CD8-positive, alpha-beta memory T cell (primary cell): ENCODE measurements at regions not wholly inside any gene's neighbourhood (a gene's known extent, or its start where the extent isn't known, plus 50 kb on each side); places are given as distances from the start of the nearest gene placed in this dataset.

Experiments
- CTCF ChIA-PET: fragments of 350-600 bp; sonication (Branson Sonifier 250); formaldehyde crosslinking; loops from one replicate; lab custom pipeline; 2021; ENCODE audit warnings: antibody characterized with exemption; lab: Charles Lee
- POLR2A ChIA-PET: fragments of 350-600 bp; sonication (Branson Sonifier 250); formaldehyde crosslinking; loops from one replicate; lab custom pipeline; 2021; ENCODE audit warnings: antibody characterized with exemption; lab: Charles Lee
- DNase-seq, 5 donors: peaks; one replicate each; pipeline versions ENCODE4 v3.0.0 to v3.0.0-alpha.2; 2020 to 2022; ENCODE audit warnings: mixed read lengths in 1 of 5
- H3K27ac ChIP-seq: one replicate; pipeline ENCODE4 v1.7.0; 2013; ENCODE audit warnings: low read depth, mild to moderate bottlenecking, low read length, moderate library complexity
- H3K27me3 ChIP-seq: 2 replicates; pipeline ENCODE4 v1.7.0; 2013; ENCODE audit warnings: low read length, mild to moderate bottlenecking; ENCODE audit not compliant: insufficient read depth, poor library complexity, severe bottlenecking
- H3K36me3 ChIP-seq: 2 replicates; pipeline ENCODE4 v1.7.0; 2013; ENCODE audit warnings: mild to moderate bottlenecking, low read length, moderate library complexity; ENCODE audit not compliant: insufficient read depth
- H3K4me1 ChIP-seq: 2 replicates; pipeline ENCODE4 v1.7.0; 2013; ENCODE audit warnings: mild to moderate bottlenecking, low read length, moderate library complexity; ENCODE audit not compliant: insufficient read depth
- H3K4me3 ChIP-seq: 2 replicates; pipeline ENCODE4 v1.7.0; 2013; ENCODE audit warnings: mild to moderate bottlenecking, low read length
- H3K9me3 ChIP-seq: 2 replicates; pipeline ENCODE4 v1.7.0; 2013; ENCODE audit warnings: mild to moderate bottlenecking, low read length
- H3K27ac Mint-ChIP-seq, 8 donors: one replicate each; pipeline ENCODE4 v1.8.0; 2020 to 2021; ENCODE audit warnings: mixed read lengths in 8 of 8, mild to moderate bottlenecking in 6 of 8, inconsistent platforms in 3 of 8, moderate library complexity in 3 of 8
- H3K27me3 Mint-ChIP-seq, 2 donors: one replicate each; pipeline ENCODE4 v1.8.0; 2020 to 2021; ENCODE audit warnings: mixed read lengths in 2 of 2, mild to moderate bottlenecking in 1 of 2, moderate library complexity in 1 of 2
- H3K36me3 Mint-ChIP-seq, 3 donors: one replicate each; pipeline ENCODE4 v1.8.0; 2020 to 2021; ENCODE audit warnings: mixed read lengths in 3 of 3, inconsistent platforms in 1 of 3, mild to moderate bottlenecking in 1 of 3
- H3K4me1 Mint-ChIP-seq, 3 donors: one replicate each; pipeline ENCODE4 v1.8.0; 2020 to 2021; ENCODE audit warnings: mixed read lengths in 3 of 3, inconsistent platforms in 1 of 3, mild to moderate bottlenecking in 1 of 3
- H3K4me3 Mint-ChIP-seq, 7 donors: one replicate each; pipeline ENCODE4 v1.8.0; 2020 to 2021; ENCODE audit warnings: mixed read lengths in 7 of 7, mild to moderate bottlenecking in 6 of 7, moderate library complexity in 4 of 7, inconsistent platforms in 2 of 7
- H3K9me3 Mint-ChIP-seq, 5 donors: one replicate each; pipeline ENCODE4 v1.8.0; 2020 to 2022; ENCODE audit warnings: mixed read lengths in 5 of 5, mild to moderate bottlenecking in 3 of 5, moderate library complexity in 2 of 5, inconsistent platforms in 1 of 5

- ChIA-PET CTCF (no interaction called here), POLR2A (no interaction called here)
- no peak for DNase-seq
- Mint-ChIP-seq H3K27ac (no peak overlapping the region), H3K36me3 (peaks cover 0 to 10% (median 0%) of the 10 kb centered on the region in 3 donors), H3K9me3 (peaks cover 0 to 19% (median 2%) of the 10 kb centered on the region in 5 donors), H3K4me1 (no peaks in the 10 kb centered on the region), H3K27me3 (no peaks in the 10 kb centered on the region), H3K4me3 (no peak overlapping the region)
- Histone ChIP-seq H3K36me3 (no peaks in the 10 kb centered on the region), H3K4me3 (no peak overlapping the region), H3K4me1 (no peaks in the 10 kb centered on the region), H3K27me3 (no peaks in the 10 kb centered on the region), H3K9me3 (no peaks in the 10 kb centered on the region), H3K27ac (no peak overlapping the region)
Observed at GRCh38 chr7:33743594-33743993, 161.7 kb upstream of the BMPER start.

- H3K9me3 ChIP-seq = no peaks in the 10 kb centered on the region
- POLR2A ChIA-PET = no interaction called here
- no peak overlapping the region for H3K27ac ChIP-seq
- Mint-ChIP-seq H3K36me3 (peaks cover 0 to 9% (median 0%) of the 10 kb centered on the region in 3 donors), H3K27ac (no peak overlapping the region), H3K4me3 (no peak overlapping the region), H3K27me3 (no peaks in the 10 kb centered on the region), H3K4me1 (no peaks in the 10 kb centered on the region), H3K9me3 (peaks cover 0 to 21% (median 2%) of the 10 kb centered on the region in 5 donors)
- no peak for DNase-seq
- no peak overlapping the region for H3K4me3 ChIP-seq
- CTCF ChIA-PET = no interaction called here
- H3K4me1 ChIP-seq = no peaks in the 10 kb centered on the region
- H3K27me3 ChIP-seq = no peaks in the 10 kb centered on the region
- H3K36me3 ChIP-seq = no peaks in the 10 kb centered on the region
Observed at GRCh38 chr7:33744293-33745075, 160.9 kb upstream of the BMPER start.

- H3K4me1 ChIP-seq = no peaks in the 10 kb centered on the region
- H3K36me3 Mint-ChIP-seq = peaks cover 0 to 9% (median 0%) of the 10 kb centered on the region in 3 donors
- no peak overlapping the region for H3K27ac ChIP-seq
- no peaks in the 10 kb centered on the region for H3K36me3 ChIP-seq
- no peaks in the 10 kb centered on the region for H3K4me1 Mint-ChIP-seq
- ChIA-PET CTCF (no interaction called here), POLR2A (no interaction called here)
- no peak for DNase-seq
- H3K27me3 ChIP-seq = no peaks in the 10 kb centered on the region
- no peak overlapping the region for H3K4me3 Mint-ChIP-seq
- H3K27me3 Mint-ChIP-seq = no peaks in the 10 kb centered on the region
- H3K27ac Mint-ChIP-seq = no peak overlapping the region
- H3K4me3 ChIP-seq = no peak overlapping the region
- H3K9me3 Mint-ChIP-seq = peaks cover 0 to 14% (median 2%) of the 10 kb centered on the region in 5 donors
- H3K9me3 ChIP-seq = no peaks in the 10 kb centered on the region
Observed at GRCh38 chr7:33745934-33746333, 159.4 kb upstream of the BMPER start.

- Mint-ChIP-seq H3K9me3 (peaks cover 0 to 7% (median 0%) of the 10 kb centered on the region in 5 donors), H3K4me1 (no peaks in the 10 kb centered on the region), H3K27ac (no peak overlapping the region), H3K4me3 (no peak overlapping the region), H3K36me3 (peaks cover 0 to 4% (median 0%) of the 10 kb centered on the region in 3 donors), H3K27me3 (peaks cover 2 to 3% of the 10 kb centered on the region in 2 donors)
- H3K36me3 ChIP-seq = no peaks in the 10 kb centered on the region
- no peaks in the 10 kb centered on the region for H3K4me1 ChIP-seq
- DNase-seq = no peak
- no peak overlapping the region for H3K27ac ChIP-seq
- H3K4me3 ChIP-seq = no peak overlapping the region
- H3K9me3 ChIP-seq = no peaks in the 10 kb centered on the region
- ChIA-PET CTCF (no interaction called here), POLR2A (no interaction called here)
- no peaks in the 10 kb centered on the region for H3K27me3 ChIP-seq
Observed at GRCh38 chr7:33748793-33749192, 156.5 kb upstream of the BMPER start.

DNA sequence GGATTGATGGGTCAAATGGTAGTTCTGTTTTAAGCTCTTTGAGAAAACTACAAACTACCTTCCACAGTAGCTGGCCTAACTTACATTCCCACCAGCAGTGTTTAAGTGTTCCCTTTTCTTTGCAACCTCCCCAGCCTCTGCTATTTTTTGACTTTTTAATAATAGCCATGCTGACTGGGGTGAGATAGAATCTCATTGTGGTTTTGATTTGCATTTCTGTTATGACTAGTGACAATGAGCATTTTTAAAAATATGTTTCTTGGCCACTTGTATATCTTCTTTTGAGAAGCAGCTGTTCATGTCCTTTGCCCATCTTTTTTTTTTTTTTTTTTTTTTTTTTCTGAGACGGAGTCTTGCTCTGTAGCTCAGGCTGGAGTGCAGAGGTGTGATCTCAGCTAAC is 155.2 kb upstream of the BMPER start:
- H3K27me3 Mint-ChIP-seq = peaks cover 2 to 3% of the 10 kb centered on the region in 2 donors
- CTCF ChIA-PET = no interaction called here
- no peak for DNase-seq

DNA sequence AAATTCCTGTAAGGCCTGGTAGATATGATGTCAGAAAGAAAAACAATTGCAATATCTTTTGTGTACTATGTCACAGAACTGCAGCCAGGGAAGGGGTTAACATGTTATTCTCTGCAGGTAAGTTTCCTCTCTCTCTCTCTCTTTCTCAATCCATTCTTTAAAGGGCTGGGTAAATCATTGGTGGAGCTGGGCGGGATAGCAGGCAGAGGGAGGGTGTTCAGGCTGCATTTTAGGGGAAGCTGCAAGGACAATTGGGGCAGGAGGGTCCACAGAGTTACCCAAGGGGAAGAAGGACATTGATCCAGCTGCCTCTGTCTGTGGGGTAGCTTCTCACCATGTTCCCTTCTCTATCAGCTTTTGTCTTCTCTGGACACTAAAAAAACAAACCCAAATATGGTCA is 153.9 kb upstream of the BMPER start:
- Mint-ChIP-seq H3K27me3 (peaks cover 2 to 3% of the 10 kb centered on the region in 2 donors), H3K4me3 (no peak overlapping the region), H3K9me3 (peaks cover 0 to 7% (median 0%) of the 10 kb centered on the region in 5 donors), H3K36me3 (peaks cover 0 to 4% (median 0%) of the 10 kb centered on the region in 3 donors), H3K4me1 (no peaks in the 10 kb centered on the region), H3K27ac (no peak overlapping the region)
- Histone ChIP-seq H3K36me3 (no peaks in the 10 kb centered on the region), H3K4me1 (no peaks in the 10 kb centered on the region), H3K27me3 (no peaks in the 10 kb centered on the region), H3K27ac (no peak overlapping the region), H3K4me3 (no peak overlapping the region), H3K9me3 (no peaks in the 10 kb centered on the region)
- DNase-seq = no peak
- CTCF ChIA-PET = no interaction called here
- POLR2A ChIA-PET = no interaction called here

More for the DNA sequence above, 155.2 kb upstream of the BMPER start:
- peaks cover 0 to 4% (median 0%) of the 10 kb centered on the region in 3 donors for H3K36me3 Mint-ChIP-seq
- no peak overlapping the region for H3K27ac ChIP-seq
- H3K36me3 ChIP-seq = no peaks in the 10 kb centered on the region
- no peaks in the 10 kb centered on the region for H3K27me3 ChIP-seq
- H3K4me3 Mint-ChIP-seq = no peak overlapping the region
- H3K9me3 ChIP-seq = no peaks in the 10 kb centered on the region
- POLR2A ChIA-PET = no interaction called here
- no peaks in the 10 kb centered on the region for H3K4me1 Mint-ChIP-seq
- no peaks in the 10 kb centered on the region for H3K4me1 ChIP-seq
- peaks cover 0 to 7% (median 0%) of the 10 kb centered on the region in 5 donors for H3K9me3 Mint-ChIP-seq
- H3K27ac Mint-ChIP-seq = no peak overlapping the region
- H3K4me3 ChIP-seq = no peak overlapping the region

DNA sequence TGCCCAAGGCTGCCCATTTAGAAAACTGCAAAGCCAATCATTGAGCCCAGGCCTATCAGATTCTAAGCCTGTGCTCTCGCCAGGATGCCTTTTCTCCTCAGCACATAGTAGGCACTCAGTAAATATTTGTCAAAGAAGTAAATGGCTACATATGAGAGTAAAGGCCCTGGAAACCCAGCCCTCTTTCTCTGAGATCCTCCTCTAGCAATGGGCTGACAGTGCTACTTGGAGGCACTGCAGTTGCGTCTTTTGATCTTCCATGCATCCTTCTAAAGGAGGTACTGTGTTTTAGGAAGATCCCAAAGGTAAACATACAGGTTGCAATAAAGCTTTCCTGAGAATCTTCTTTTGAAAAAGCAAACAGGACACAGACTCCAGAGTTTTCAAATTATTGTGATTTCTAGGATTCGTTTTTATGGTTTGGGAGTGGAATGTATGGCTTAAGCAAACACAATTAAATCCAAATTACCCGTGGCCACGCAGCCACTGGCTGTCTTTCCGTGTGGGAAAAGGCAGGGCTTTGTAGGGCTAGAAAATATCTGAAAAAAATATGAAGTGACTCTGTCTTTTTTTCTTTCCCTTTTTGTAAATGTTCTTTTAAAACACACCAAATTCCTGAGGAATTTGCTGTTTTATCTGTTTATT is 151.3 kb upstream of the BMPER start:
- H3K4me3 Mint-ChIP-seq = no peak overlapping the region
- H3K9me3 Mint-ChIP-seq = no peaks in the 10 kb centered on the region
- Histone ChIP-seq H3K36me3 (no peaks in the 10 kb centered on the region), H3K4me1 (no peaks in the 10 kb centered on the region), H3K27me3 (no peaks in the 10 kb centered on the region), H3K9me3 (no peaks in the 10 kb centered on the region), H3K27ac (no peak overlapping the region), H3K4me3 (no peak overlapping the region)
- no peak for DNase-seq
- H3K36me3 Mint-ChIP-seq = no peaks in the 10 kb centered on the region
- CTCF ChIA-PET = no interaction called here
- no peaks in the 10 kb centered on the region for H3K4me1 Mint-ChIP-seq
- H3K27me3 Mint-ChIP-seq = peaks cover 2 to 3% of the 10 kb centered on the region in 2 donors
- POLR2A ChIA-PET = no interaction called here
- H3K27ac Mint-ChIP-seq = no peak overlapping the region
